K562 (cell line): ENCODE measurements at regions not wholly inside any gene's neighbourhood (a gene's known extent, or its start where the extent isn't known, plus 50 kb on each side); places are given as distances from the start of the nearest gene placed in this dataset.

Experiments used
- RAD21 ChIP-seq, 2 experiments: fragments of 250-450 bp in 1 of 2; fragments of 450-650 bp in 1 of 2; sonication (Bioruptor Pico) in 1 of 2; formaldehyde crosslinking in 1 of 2; IDR thresholded peaks in 1 of 2; conservative IDR thresholded peaks in 1 of 2; 2 replicates each; pipeline versions ENCODE4 v1.4.0 to v1.8.0; 2020 to 2022; ENCODE audit warnings: mild to moderate bottlenecking in 2 of 2, moderate library complexity in 1 of 2
- TEAD2 ChIP-seq: fragments of 450-650 bp; IDR thresholded peaks from 2 replicates; pipeline ENCODE4 v1.6.1; 2016; ENCODE audit warnings: missing genetic modification characterization, control low read depth, missing compliant biosample characterization
- ZNF407 ChIP-seq: fragments of 450-650 bp; IDR thresholded peaks from 2 replicates; pipeline ENCODE4 v1.6.1; 2016; ENCODE audit warnings: low read depth

GRCh38 chr9:126558051-126558665 lies 55.6 kb upstream of the LMX1B start (continued):
- TF ChIP-seq TEAD2 (peak; percentile 77; the same call in 1 of the 2 replicates), ZNF407 (no peak), RAD21 (CRISPR knock-in tag; conservative IDR thresholded peaks at IDR 0.05 in 1 of 2, IDR thresholded peaks at IDR 0.05 in 1 of 2) (peak in 1 of 2 experiments; percentile 78; a peak in 2 of 4 replicates)
